Fibroblast of skin of back (primary cell): ENCODE measurements at regions not wholly inside any gene's neighbourhood (a gene's known extent, or its start where the extent isn't known, plus 50 kb on each side); places are given as distances from the start of the nearest gene placed in this dataset.

Experiments used
- DNase-seq: peaks from one replicate; pipeline ENCODE4 v3.0.0-alpha.2; 2013

- DNase-seq = peak; percentile 13
These were observed 305.9 kb upstream of the HAND2 start for GRCh38 chr4:173835903-173836302.

GRCh38 chr4:173834151-173834550 is 304.1 kb upstream of the HAND2 start:
- DNase-seq = peak; percentile 4

- DNase-seq = no peak
These were observed 299.5 kb upstream of the HAND2 start for GRCh38 chr4:173829565-173829964.

- no peak for DNase-seq
These were observed 297.7 kb upstream of the HAND2 start for GRCh38 chr4:173827707-173828106.

GRCh38 chr4:173821876-173822275 is 291.8 kb upstream of the HAND2 start:
- no peak for DNase-seq

GRCh38 chr4:173821036-173821435 is 291.0 kb upstream of the HAND2 start:
- DNase-seq = no peak

GRCh38 chr4:173807347-173807746 is 277.3 kb upstream of the HAND2 start:
- DNase-seq = no peak

- no peak for DNase-seq
These were observed 275.9 kb upstream of the HAND2 start for GRCh38 chr4:173805884-173806283.

GRCh38 chr4:173802662-173803022 is 272.6 kb upstream of the HAND2 start:
- no peak for DNase-seq

GRCh38 chr4:173801876-173802661 is 272.0 kb upstream of the HAND2 start:
- DNase-seq = no peak

GRCh38 chr4:173801361-173801760 is 271.3 kb upstream of the HAND2 start:
- DNase-seq = no peak

- DNase-seq = no peak
These were observed 267.3 kb upstream of the HAND2 start for GRCh38 chr4:173797296-173797695.

GRCh38 chr4:173794662-173795061 is 264.6 kb upstream of the HAND2 start:
- peak; percentile 16 for DNase-seq

GRCh38 chr4:173793937-173794510 is 264.0 kb upstream of the HAND2 start:
- DNase-seq = no peak

- no peak for DNase-seq
These were observed 252.6 kb upstream of the HAND2 start for GRCh38 chr4:173782660-173783059.

- no peak for DNase-seq
These were observed 247.9 kb upstream of the HAND2 start for GRCh38 chr4:173777921-173778320.

GRCh38 chr4:173777421-173777820 is 247.4 kb upstream of the HAND2 start:
- no peak for DNase-seq

GRCh38 chr4:173769568-173769967 is 239.5 kb upstream of the HAND2 start:
- no peak for DNase-seq

- DNase-seq = no peak
These were observed 237.6 kb upstream of the HAND2 start for GRCh38 chr4:173767650-173768049.

- DNase-seq = no peak
These were observed 236.2 kb upstream of the HAND2 start for GRCh38 chr4:173766171-173766600.

- DNase-seq = no peak
These were observed 235.7 kb upstream of the HAND2 start for GRCh38 chr4:173765751-173766150.

GRCh38 chr4:173763389-173763788 is 233.4 kb upstream of the HAND2 start:
- DNase-seq = no peak

- DNase-seq = no peak
These were observed 231.9 kb upstream of the HAND2 start for GRCh38 chr4:173761938-173762337.

- DNase-seq = no peak
These were observed 231.2 kb upstream of the HAND2 start for GRCh38 chr4:173761236-173761635.

GRCh38 chr4:173758132-173758531 is 228.1 kb upstream of the HAND2 start:
- no peak for DNase-seq
